ENCODE measurements at regions not wholly inside any gene's neighbourhood (a gene's known extent, or its start where the extent isn't known, plus 50 kb on each side); places are given as distances from the start of the nearest gene placed in this dataset.

- TF ChIP-seq HOXA7 (CRISPR knock-in tag; IDR thresholded peaks at IDR 0.05; ENCODE audit: borderline replicate concordance) (no peak), ZSCAN4 (tag by site-specific recombination; IDR thresholded peaks at IDR 0.05) (no peak), ZNF350 (tag by site-specific recombination; IDR thresholded peaks at IDR 0.05) (no peak), ZBTB7A (tag by site-specific recombination; IDR thresholded peaks at IDR 0.05; ENCODE audit: low read depth) (no peak), ZNF513 (tag by site-specific recombination; IDR thresholded peaks at IDR 0.05) (no peak), ZNF530 (tag by site-specific recombination; IDR thresholded peaks at IDR 0.05; ENCODE audit: low read depth) (no peak), BCL11B (tag by site-specific recombination; IDR thresholded peaks at IDR 0.05; ENCODE audit: low read depth) (no peak), IKZF3 (tag by site-specific recombination; IDR thresholded peaks at IDR 0.05) (no peak), ZNF2 (tag by site-specific recombination; IDR thresholded peaks at IDR 0.05) (no peak), ZNF175 (tag by site-specific recombination; IDR thresholded peaks at IDR 0.05) (no peak), ZNF560 (tag by site-specific recombination; IDR thresholded peaks at IDR 0.05; ENCODE audit: borderline replicate concordance) (no peak)
These were observed 630.9 kb downstream of the TMTC2 start (continued) for GRCh38 chr12:83317595-83317994.

- TF ChIP-seq ZNF792 (tag by site-specific recombination; IDR thresholded peaks at IDR 0.05) (no peak), ZNF416 (tag by site-specific recombination; IDR thresholded peaks at IDR 0.05) (no peak)
- Histone ChIP-seq H3K9me3 (ENCODE audit: control insufficient read depth, insufficient read depth, low read depth, low read length) (no peaks in the 10 kb centered on the region), H3K4me1 (ENCODE audit: control insufficient read depth, insufficient read depth, low read length) (no peaks in the 10 kb centered on the region), H3K4me3 (ENCODE audit: low read depth, low read length) (no peak overlapping the region), H3K36me3 (ENCODE audit: control insufficient read depth in 2 of 2, insufficient read depth in 1 of 2, low read length in 2 of 2) (no peaks in the 10 kb centered on the region), H3K27ac (ENCODE audit: extremely low read depth, low read depth, low read length) (no peak overlapping the region)
- POLR2A ChIA-PET, result no interaction called here
- CTCF ChIA-PET, result no interaction called here
These were observed 627.1 kb downstream of the TMTC2 start for GRCh38 chr12:83313827-83314226.

- H3K36me3 ChIP-seq (ENCODE audit: control insufficient read depth in 2 of 2, insufficient read depth in 1 of 2, low read length in 2 of 2), result no peaks in the 10 kb centered on the region
- TF ChIP-seq ZXDB (tag by site-specific recombination; IDR thresholded peaks at IDR 0.05) (no peak), ZNF221 (tag by site-specific recombination; IDR thresholded peaks at IDR 0.05; ENCODE audit: borderline replicate concordance) (no peak), ZNF175 (tag by site-specific recombination; IDR thresholded peaks at IDR 0.05) (no peak), ZNF510 (tag by site-specific recombination; IDR thresholded peaks at IDR 0.05; ENCODE audit: insufficient replicate concordance) (no peak), ZNF169 (tag by site-specific recombination; IDR thresholded peaks at IDR 0.05) (no peak), ZNF785 (tag by site-specific recombination; IDR thresholded peaks at IDR 0.05) (no peak), ZNF404 (tag by site-specific recombination; IDR thresholded peaks at IDR 0.05) (no peak), INSM2 (tag by site-specific recombination; IDR thresholded peaks at IDR 0.05) (no peak), GLI4 (tag by site-specific recombination; IDR thresholded peaks at IDR 0.05) (no peak), ZNF555 (tag by site-specific recombination; conservative IDR thresholded peaks at IDR 0.05) (no peak), ZNF513 (tag by site-specific recombination; IDR thresholded peaks at IDR 0.05) (no peak), RBAK (tag by site-specific recombination; IDR thresholded peaks at IDR 0.05) (no peak), ZNF610 (tag by site-specific recombination; IDR thresholded peaks at IDR 0.05; ENCODE audit: borderline replicate concordance) (no peak), ZNF629 (tag by site-specific recombination; IDR thresholded peaks at IDR 0.05) (no peak), MYNN (tag by site-specific recombination; IDR thresholded peaks at IDR 0.05; ENCODE audit: borderline replicate concordance) (no peak), REPIN1 (tag by site-specific recombination; IDR thresholded peaks at IDR 0.05; ENCODE audit: low read depth) (no peak), ZNF423 (tag by site-specific recombination; IDR thresholded peaks at IDR 0.05) (no peak), ZFP69B (tag by site-specific recombination; IDR thresholded peaks at IDR 0.05) (no peak)
- CTCF ChIA-PET, result no interaction called here
- no peak overlapping the region for H3K27ac ChIP-seq (ENCODE audit: extremely low read depth, low read depth, low read length)
- H3K4me3 ChIP-seq (ENCODE audit: low read depth, low read length), result no peak overlapping the region
- POLR2A ChIA-PET, result no interaction called here
- no peaks in the 10 kb centered on the region for H3K9me3 ChIP-seq (ENCODE audit: control insufficient read depth, insufficient read depth, low read depth, low read length)
- H3K4me1 ChIP-seq (ENCODE audit: control insufficient read depth, insufficient read depth, low read length), result no peaks in the 10 kb centered on the region
These were observed 626.6 kb downstream of the TMTC2 start for GRCh38 chr12:83313322-83313721.
